Non-pigmented ciliary epithelial cell (primary cell): ENCODE measurements at regions not wholly inside any gene's neighbourhood (a gene's known extent, or its start where the extent isn't known, plus 50 kb on each side); places are given as distances from the start of the nearest gene placed in this dataset.

Experiments used
- DNase-seq: peaks from one replicate; pipeline ENCODE4 v3.0.0-alpha.2; 2010; ENCODE audit warnings: low read depth

GRCh38 chr14:61847861-61848260, 85.6 kb downstream of the SNAPC1 start:
- DNase-seq = no peak

DNA sequence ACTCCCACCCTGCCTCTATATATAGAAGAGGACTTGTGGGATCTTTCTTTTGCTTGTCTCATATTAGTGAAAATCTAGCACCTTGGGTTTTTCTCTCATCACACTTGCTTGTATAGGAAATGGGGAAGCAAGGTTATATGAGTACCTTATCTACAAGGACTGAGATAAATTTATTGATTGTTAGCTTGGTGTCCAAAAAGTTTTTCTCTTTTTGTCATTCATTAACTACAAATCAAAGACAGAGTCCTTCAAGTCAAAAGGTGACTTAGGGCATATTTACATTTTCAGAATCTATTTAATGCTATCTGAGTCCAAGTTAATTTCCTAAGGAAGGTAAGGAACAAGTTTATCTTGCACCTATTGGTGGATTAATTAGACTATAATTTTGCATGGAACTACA, 92.7 kb downstream of the SNAPC1 start:
- DNase-seq = no peak

- no peak for DNase-seq
Observed at GRCh38 chr14:61860294-61860918, 98.2 kb downstream of the SNAPC1 start.

DNA sequence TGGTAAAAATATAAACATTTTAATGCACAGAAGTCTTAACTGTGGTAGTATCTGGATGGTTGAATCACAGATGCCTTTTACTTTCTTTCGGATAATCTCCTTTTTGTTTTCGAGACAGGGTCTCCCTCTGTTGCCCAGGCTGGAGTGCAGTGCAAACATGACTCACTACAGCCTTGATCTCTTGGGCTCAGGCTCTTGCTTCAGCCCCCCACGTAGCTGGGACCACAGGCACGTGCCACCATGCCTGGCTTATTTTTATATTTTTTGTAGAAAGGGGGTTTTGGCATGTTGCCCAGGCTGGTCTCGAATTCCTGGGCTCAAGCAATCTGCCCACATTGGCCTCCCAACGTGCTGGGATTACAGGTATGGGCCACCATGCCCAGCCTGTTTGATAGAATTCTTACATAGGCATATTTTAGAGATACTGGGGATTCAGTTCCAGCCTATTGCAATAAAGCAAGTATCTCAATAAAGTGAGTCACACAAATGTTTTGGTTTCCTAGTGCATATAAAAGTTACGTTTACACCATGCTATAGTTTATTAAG, 99.2 kb downstream of the SNAPC1 start:
- no peak for DNase-seq

DNA sequence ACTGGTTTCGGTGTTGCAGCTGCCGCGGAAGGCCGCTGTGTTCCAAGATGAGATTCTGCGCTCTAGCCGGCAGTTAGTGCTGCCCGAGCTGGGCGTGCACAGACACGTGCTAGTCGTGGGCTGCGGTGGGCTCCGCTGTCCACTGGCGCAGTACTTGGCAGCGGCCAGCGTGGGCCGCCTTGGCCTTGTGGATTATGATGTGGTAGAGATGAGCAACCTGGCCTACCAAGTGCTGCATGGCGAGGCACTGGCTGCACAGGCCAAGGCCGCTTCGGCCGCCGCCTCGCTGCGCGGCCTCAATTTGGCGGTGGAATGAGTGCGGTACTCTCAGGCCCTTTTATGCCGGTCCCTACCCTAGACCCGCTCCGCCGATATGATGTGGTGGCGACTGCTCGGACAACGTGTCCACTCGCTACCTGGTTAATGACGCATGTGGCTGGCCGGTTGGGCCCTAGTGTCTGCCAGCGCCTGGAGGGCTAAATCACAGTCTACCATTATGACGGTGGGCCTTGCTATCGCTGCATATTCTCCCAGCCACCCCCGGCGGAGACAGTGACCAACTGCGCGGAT, 102.2 kb downstream of the SNAPC1 start:
- no peak for DNase-seq

- no peak for DNase-seq
Observed at GRCh38 chr14:61866932-61867920, 105.0 kb downstream of the SNAPC1 start.

DNA sequence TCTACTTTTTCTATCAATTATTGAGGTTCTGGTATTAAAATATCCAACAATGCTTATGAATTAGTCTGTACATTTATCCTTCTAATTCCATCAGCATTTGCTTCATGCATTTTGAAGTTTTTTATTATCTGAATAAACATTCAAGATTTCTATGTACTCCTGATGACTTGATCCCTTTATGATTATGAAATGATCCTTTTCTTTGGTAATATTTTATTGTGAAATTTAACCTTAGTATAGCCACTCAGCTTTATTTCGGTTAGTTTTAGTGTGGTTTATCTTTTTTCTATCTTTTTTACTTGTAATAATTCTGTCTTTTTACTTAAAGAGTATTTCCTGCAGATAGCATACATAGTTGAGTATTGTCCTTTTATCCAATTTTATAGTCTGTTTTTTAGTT, 106.6 kb downstream of the SNAPC1 start:
- no peak for DNase-seq

DNA sequence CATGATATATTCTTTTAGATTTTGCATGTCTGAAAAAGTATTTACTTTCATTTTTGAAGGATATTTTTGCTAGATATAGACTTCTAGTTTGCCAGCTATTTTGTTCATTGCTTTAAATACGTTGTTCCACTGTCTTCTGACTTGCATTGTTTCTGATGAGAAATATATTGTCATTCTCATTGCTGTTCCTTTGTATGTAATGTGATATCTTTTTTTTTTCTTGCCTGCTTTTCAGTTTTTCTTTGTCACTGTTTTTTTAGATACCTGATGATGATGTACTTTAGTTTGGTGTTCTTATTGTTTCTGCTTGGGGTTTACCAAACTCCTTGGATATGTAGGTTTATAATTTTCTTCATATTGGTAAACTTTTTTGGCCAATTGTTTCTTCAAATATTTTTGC, 107.9 kb downstream of the SNAPC1 start:
- no peak for DNase-seq

GRCh38 chr14:61872452-61872851, 110.2 kb downstream of the SNAPC1 start:
- no peak for DNase-seq

GRCh38 chr14:61875483-61875882, 113.3 kb downstream of the SNAPC1 start:
- no peak for DNase-seq

DNA sequence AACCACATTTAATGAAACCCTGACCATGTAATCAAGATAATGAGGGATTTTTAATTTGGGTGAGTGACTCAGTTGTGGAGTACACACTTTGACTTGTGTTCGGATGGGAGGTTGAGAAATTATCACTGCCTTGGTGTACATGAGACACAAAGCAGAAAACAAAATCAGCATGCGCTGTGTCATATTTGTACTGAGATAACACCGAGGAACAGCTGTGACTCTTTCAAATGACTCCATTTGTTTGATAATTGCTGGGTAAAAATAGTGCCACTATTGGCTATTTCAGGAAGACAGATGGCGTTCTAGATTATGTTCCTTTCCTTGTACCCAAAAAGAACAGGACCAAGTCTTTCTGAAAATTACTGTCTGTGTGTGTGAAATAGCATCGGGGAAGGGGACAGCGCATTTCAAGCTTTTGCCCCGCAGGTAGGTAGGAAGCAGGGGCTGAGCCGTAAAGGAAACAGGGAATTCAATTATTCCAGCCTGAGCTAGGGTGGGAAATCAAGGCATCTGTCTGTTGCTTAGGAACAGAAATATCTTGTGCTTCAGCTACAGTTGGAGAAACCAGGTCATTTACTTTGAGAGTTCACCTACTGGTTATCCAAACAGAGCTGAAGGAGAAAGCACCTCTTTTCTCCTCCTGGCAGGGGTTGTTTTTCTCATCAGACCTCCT, 114.3 kb downstream of the SNAPC1 start:
- no peak for DNase-seq

DNA sequence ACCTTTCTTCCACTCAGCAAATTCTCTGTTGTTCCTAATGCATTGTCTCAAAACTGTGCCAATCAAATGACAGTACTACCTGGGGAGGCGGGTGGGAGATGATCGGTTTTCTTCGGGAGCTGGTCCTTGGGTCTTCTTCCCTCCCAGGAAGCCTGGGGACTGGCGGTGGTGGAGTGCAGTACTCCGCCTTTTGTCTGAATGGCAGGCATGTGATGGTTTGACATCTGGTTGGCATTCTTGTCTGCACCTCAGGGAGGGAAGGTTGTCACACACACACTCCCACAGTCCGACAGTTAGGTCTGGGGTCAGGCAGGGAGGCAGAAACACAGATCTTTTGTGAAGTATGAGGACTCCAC, 114.8 kb downstream of the SNAPC1 start:
- no peak for DNase-seq

- DNase-seq = no peak
Observed at GRCh38 chr14:61877768-61878167, 115.5 kb downstream of the SNAPC1 start.

GRCh38 chr14:61878931-61879330, 116.7 kb downstream of the SNAPC1 start:
- DNase-seq = no peak

DNA sequence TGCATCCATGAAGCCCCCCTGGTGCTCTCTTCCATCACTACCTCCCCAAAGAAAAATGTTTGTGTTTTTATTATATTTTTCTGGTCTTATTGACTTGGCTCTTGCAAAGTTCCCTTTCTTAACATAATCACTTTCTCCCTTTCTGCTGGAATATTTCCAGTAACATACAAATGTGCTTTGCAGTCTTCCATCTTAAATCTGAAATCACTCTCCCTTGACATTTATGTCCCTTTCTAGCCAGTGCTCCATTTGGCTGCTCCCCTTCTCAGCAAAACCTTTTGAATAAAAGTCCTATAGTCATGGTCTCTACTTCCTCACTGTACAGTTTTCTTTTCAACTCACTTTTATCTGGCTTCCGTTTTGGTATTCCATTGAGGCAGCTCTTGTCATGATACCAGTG, 118.8 kb downstream of the SNAPC1 start:
- no peak for DNase-seq

DNA sequence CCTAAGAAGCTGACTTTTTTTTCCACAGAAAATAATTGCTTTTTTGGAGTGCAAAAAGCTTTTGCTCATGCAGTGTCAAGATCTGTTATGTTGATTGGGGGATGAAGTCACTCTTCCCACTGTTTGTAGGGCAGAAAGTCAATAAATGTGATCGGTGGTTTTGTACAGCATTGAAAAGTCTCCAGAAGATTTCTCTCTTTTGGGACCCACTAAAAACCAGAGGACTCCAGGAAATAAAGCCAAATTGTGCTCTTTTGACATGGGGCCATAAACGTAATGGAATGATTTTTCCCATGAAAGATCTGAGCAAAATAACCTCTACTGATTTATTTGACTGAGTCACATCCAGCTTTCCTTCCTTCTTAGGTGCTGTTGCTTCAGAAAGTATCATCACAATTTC, 122.5 kb downstream of the SNAPC1 start:
- no peak for DNase-seq

DNA sequence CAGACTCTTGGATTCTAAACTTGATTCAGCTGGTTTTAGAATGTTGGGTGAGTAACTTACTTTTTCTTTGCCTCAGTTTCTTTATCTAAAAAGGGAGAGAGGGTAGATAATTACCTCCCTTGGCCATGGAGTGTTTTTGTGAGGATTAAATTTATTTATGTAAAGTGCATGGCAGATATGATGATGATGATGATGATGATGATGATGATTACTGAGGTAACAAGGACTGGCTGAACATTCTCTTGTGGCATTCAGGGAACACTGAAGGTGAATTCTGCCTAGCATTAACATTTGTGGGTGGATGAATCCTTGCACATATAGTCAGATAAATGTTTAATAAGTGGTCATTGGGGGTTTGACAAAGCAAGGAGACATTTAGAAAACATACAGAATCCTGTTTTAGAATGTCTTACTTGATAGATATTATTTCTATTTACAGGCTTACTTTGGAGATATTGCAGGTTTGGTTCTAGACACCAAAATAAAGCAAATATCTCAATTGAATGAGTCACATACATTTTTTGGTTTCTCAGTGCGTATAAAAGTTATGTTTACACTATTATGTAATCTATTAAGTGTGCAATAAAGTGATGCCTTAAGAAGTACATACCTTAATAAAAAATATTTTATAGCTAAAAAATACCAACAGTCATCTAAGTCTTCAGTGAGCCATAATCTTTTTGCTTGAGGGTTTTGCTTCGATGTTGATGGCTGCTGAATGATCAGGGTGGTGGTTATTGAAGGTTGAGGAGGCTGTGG, 123.2 kb downstream of the SNAPC1 start:
- DNase-seq = no peak

DNA sequence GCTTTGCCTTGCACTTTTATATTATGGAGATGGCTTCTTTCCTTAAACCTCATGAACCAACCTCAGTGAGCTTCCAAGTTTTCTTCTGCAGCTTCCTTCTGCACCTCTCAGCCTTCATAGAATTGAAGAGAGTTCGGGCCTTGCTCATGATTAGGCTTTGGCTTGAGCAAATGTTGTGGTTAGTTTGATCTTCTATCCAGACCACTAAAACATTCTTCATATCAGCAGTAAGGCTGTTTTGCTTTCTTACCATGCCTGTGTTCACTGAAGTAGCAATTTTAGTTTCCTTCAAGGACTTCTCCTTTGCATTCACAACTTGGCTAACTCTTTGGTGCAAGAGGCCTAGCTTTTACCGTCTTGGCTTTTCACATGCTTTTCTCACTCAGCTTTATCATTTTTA, 125.4 kb downstream of the SNAPC1 start:
- peak; percentile 4 for DNase-seq

DNA sequence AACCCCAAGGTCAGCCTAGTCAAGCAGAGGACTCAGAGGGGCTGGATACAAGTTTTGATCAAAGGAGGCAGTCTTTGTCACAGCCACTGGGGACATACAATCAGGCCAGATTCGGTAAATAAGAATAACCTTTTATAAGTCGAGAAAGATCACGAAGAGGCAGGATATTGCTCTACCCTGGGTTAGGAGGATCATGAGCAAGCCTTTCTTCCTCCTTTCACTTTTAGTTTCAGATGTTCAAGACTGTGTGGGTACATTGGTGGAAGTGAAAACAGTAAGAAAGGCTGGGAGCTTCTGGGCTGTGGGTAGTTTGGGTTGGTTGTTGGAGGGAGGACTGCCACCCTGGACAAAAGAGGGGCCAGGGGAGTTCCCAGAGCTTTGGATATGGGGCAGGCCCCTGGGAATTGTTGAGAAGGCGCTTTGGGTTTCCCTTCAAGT, 127.7 kb downstream of the SNAPC1 start:
- no peak for DNase-seq

- DNase-seq = peak; percentile 3
Observed at GRCh38 chr14:61891170-61891569, 128.9 kb downstream of the SNAPC1 start.

- DNase-seq = no peak
Observed at GRCh38 chr14:61891810-61892209, 129.6 kb downstream of the SNAPC1 start.
